OCI-LY7 (cell line): ENCODE measurements at regions not wholly inside any gene's neighbourhood (a gene's known extent, or its start where the extent isn't known, plus 50 kb on each side); places are given as distances from the start of the nearest gene placed in this dataset.

Experiments
- BruUV-seq: library from RNA; stranded (reverse); fragments of 400-500 nt; replicated peaks from 2 replicates; lab custom pipeline; 2021; lab: Mats Ljungman, UMichigan
- CTCF ChIA-PET: fragments of 300-600 bp; sonication (Branson Sonifier 250); formaldehyde crosslinking; loops from one replicate; lab custom pipeline; 2022; ENCODE audit warnings: antibody characterized with exemption; ENCODE audit not compliant: unreplicated experiment; lab: Charles Lee
- POLR2A ChIA-PET: fragments of 300-600 bp; sonication (Branson Sonifier 250); formaldehyde crosslinking; loops from one replicate; lab custom pipeline; 2022; ENCODE audit warnings: antibody characterized with exemption; lab: Charles Lee
- DNase-seq: peaks from one replicate; pipeline ENCODE4 v3.0.0-alpha.2; 2015; ENCODE audit warnings: low spot score
- H2AFZ ChIP-seq: fragments of 200-600 bp; sonication (generic), shearing (Covaris generic); 2 replicates; pipeline ENCODE4 v1.6.1; 2014; ENCODE audit warnings: mild to moderate bottlenecking, antibody characterized with exemption, low read length, moderate library complexity
- H3K27ac ChIP-seq: fragments of 200-600 bp; sonication (generic); 2 replicates; pipeline ENCODE4 v1.5.1; 2014; ENCODE audit warnings: mixed run types, low read depth, mild to moderate bottlenecking, moderate library complexity, low read length, inconsistent platforms; ENCODE audit not compliant: poor library complexity, severe bottlenecking
- H3K36me3 ChIP-seq: fragments of 200-600 bp; sonication (generic); 2 replicates; pipeline ENCODE4 v1.6.1; 2014; ENCODE audit warnings: mild to moderate bottlenecking, antibody characterized with exemption, low read length, moderate library complexity, mixed read lengths; ENCODE audit not compliant: insufficient read depth
- H3K4me1 ChIP-seq: fragments of 200-600 bp; sonication (generic); 2 replicates; pipeline ENCODE4 v1.5.1; 2014; ENCODE audit warnings: mild to moderate bottlenecking, low read length; ENCODE audit not compliant: insufficient read depth, poor library complexity, severe bottlenecking
- H3K4me2 ChIP-seq: fragments of 200-600 bp; sonication (generic); 2 replicates; pipeline ENCODE4 v1.6.1; 2014; ENCODE audit warnings: mild to moderate bottlenecking, low read length
- H3K4me3 ChIP-seq: fragments of 200-600 bp; sonication (generic); 2 replicates; pipeline ENCODE4 v1.5.1; 2014; ENCODE audit warnings: mild to moderate bottlenecking, low read depth, low read length; ENCODE audit not compliant: poor library complexity, severe bottlenecking
- H3K79me2 ChIP-seq: fragments of 200-600 bp; sonication (generic); 2 replicates; pipeline ENCODE4 v1.6.1; 2016; ENCODE audit warnings: low read depth, mild to moderate bottlenecking, low read length, moderate library complexity, mixed read lengths; ENCODE audit not compliant: insufficient read depth
- H3K9me2 ChIP-seq: fragments of 200-600 bp; sonication (generic); 2 replicates; pipeline ENCODE4 v1.6.1; 2016; ENCODE audit warnings: mild to moderate bottlenecking, low read length, mixed read lengths; ENCODE audit not compliant: insufficient read depth
- H3K9me3 ChIP-seq: fragments of 200-600 bp; sonication (generic); 2 replicates; pipeline ENCODE4 v1.6.1; 2014; ENCODE audit warnings: mild to moderate bottlenecking, mixed run types, low read length, mixed read lengths
- H4K20me1 ChIP-seq: fragments of 200-600 bp; sonication (generic); 2 replicates; pipeline ENCODE4 v1.6.1; 2014; ENCODE audit warnings: mild to moderate bottlenecking, antibody characterized with exemption, low read length, moderate library complexity, mixed read lengths; ENCODE audit not compliant: insufficient read depth
- EZH2phosphoT487 ChIP-seq: fragments of 200-600 bp; sonication (generic); IDR thresholded peaks from 2 replicates; pipeline ENCODE4 v1.6.1; 2018; ENCODE audit warnings: low read depth, borderline replicate concordance, mild to moderate bottlenecking, mixed run types, antibody characterized with exemption, low read length, moderate library complexity, mixed read lengths
- intact Hi-C: fragments of 100-400 bp; cut with micrococcal nuclease; formaldehyde crosslinking; loops from one replicate; pipeline ENCODE4 v1.10.0; 2022; ENCODE audit not compliant: unreplicated experiment
- TF ChIP-seq, protein P1 (sequence below): fragments of 200-600 bp; sonication (generic); conservative IDR thresholded peaks from 2 replicates; pipeline ENCODE4 v1.5.1; 2014; ENCODE audit warnings: mild to moderate bottlenecking, antibody characterized with exemption, low read length, moderate library complexity, mixed read lengths

DNA sequence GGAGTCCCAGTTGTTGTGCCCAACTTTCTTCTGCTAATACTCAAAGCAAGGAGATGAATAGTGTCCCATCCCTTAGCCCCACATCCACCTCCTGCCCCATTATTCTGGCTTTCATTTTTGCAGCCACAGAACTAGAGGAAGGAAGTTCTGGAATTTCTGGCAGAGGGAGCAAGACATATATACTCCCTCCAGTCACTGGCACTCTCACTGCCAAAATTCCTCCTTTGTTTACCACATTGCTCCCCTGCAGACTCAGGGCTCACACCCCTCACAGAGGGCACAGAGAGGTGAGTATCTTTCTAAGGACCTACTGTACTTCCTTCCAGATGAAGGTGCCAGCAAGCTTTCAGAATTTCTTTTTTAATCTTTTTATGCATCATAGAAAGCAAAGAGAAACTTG, 168.0 kb upstream of the ID4 start:
- no peak for TF ChIP-seq EZH2phosphoT487
- TF ChIP-seq, protein P1, sequence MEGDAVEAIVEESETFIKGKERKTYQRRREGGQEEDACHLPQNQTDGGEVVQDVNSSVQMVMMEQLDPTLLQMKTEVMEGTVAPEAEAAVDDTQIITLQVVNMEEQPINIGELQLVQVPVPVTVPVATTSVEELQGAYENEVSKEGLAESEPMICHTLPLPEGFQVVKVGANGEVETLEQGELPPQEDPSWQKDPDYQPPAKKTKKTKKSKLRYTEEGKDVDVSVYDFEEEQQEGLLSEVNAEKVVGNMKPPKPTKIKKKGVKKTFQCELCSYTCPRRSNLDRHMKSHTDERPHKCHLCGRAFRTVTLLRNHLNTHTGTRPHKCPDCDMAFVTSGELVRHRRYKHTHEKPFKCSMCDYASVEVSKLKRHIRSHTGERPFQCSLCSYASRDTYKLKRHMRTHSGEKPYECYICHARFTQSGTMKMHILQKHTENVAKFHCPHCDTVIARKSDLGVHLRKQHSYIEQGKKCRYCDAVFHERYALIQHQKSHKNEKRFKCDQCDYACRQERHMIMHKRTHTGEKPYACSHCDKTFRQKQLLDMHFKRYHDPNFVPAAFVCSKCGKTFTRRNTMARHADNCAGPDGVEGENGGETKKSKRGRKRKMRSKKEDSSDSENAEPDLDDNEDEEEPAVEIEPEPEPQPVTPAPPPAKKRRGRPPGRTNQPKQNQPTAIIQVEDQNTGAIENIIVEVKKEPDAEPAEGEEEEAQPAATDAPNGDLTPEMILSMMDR = no peak
- no peak overlapping the region for H3K4me3 ChIP-seq
- CTCF ChIA-PET = no interaction called here
- no TSS peak for BruUV-seq
- no peaks in the 10 kb centered on the region for H3K79me2 ChIP-seq
- H2AFZ ChIP-seq = no peak overlapping the region
- H3K27ac ChIP-seq = no peak overlapping the region
- no peaks in the 10 kb centered on the region for H3K36me3 ChIP-seq
- no peak overlapping the region for H3K4me2 ChIP-seq
- DNase-seq = no peak
- intact Hi-C loops = no loop called here
- peaks cover 7% of the 10 kb centered on the region for H3K4me1 ChIP-seq
- H4K20me1 ChIP-seq = no peaks in the 10 kb centered on the region
- POLR2A ChIA-PET = no interaction called here
- no peaks in the 10 kb centered on the region for H3K9me2 ChIP-seq
- H3K9me3 ChIP-seq = no peaks in the 10 kb centered on the region

DNA sequence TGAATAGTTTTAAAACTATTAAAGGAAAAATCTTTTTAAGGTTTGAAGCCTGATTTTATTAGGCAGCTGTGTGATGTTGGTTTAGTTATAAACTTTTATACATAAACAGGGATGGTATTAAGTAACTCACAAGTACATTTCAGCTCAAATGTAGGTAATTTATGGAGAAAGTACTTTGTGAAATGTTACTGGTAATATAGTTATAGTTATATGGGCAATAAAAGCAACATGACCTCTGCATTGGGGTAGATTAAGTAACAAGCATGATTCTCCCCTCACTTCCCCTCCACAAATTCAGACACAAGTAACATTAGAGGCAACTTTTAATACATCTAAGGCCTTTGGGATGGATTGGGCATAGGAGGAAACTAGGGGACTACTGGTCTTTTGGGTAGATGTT, 154.3 kb upstream of the ID4 start:
- H3K27ac ChIP-seq = no peak overlapping the region
- intact Hi-C loops = no loop called here

More for the DNA sequence above, 154.3 kb upstream of the ID4 start:
- DNase-seq = no peak
- no peaks in the 10 kb centered on the region for H3K79me2 ChIP-seq
- no peaks in the 10 kb centered on the region for H3K4me1 ChIP-seq
- no peak overlapping the region for H3K4me3 ChIP-seq
- no peak overlapping the region for H3K4me2 ChIP-seq
- H3K9me2 ChIP-seq = no peaks in the 10 kb centered on the region
- H3K9me3 ChIP-seq = 0 out of 2 replicates have a peak, but pooled peaks cover 8% of the 10 kb centered on the region
- no peaks in the 10 kb centered on the region for H4K20me1 ChIP-seq
- POLR2A ChIA-PET = interaction anchor here (1.0 to 1.2 kb wide), 3 partner anchors 12 to 25 kb away, joined by 3 to 5 read pairs (median 5); no protein-coding TSS in a partner anchor
- TF ChIP-seq, protein P1 = no peak
- no peak for TF ChIP-seq EZH2phosphoT487
- CTCF ChIA-PET = no interaction called here
- BruUV-seq = no TSS peak
- no peak overlapping the region for H2AFZ ChIP-seq
- H3K36me3 ChIP-seq = no peaks in the 10 kb centered on the region
